B cell (primary cell): ENCODE measurements at regions not wholly inside any gene's neighbourhood (a gene's known extent, or its start where the extent isn't known, plus 50 kb on each side); places are given as distances from the start of the nearest gene placed in this dataset.

Experiments used
- ATAC-seq: fragments of 200-7000 bp; cut with Tn5 transposase; one replicate; pipeline ENCODE4 v1.10.0; 2021; ENCODE audit warnings: low read depth, mild to moderate bottlenecking, moderate number of reproducible peaks, moderate library complexity
- CTCF ChIA-PET: fragments of 350-600 bp; sonication (Branson Sonifier 250); formaldehyde crosslinking; loops from one replicate; lab custom pipeline; 2021; ENCODE audit warnings: antibody characterized with exemption, inconsistent platforms; lab: Charles Lee
- POLR2A ChIA-PET: fragments of 350-600 bp; sonication (Branson Sonifier 250); formaldehyde crosslinking; loops from one replicate; lab custom pipeline; 2021; ENCODE audit warnings: antibody characterized with exemption; lab: Charles Lee
- DNase-seq: peaks from one replicate; pipeline ENCODE4 v3.0.0; 2013
- H2AFZ ChIP-seq: 2 replicates; pipeline ENCODE4 v1.6.1; 2012; ENCODE audit warnings: mild to moderate bottlenecking, low read depth, low read length; ENCODE audit not compliant: insufficient read depth, poor library complexity, severe bottlenecking
- H3K27ac ChIP-seq, 2 donors: 1 replicate in 1 of 2; 2 replicates in 1 of 2; pipeline ENCODE4 v1.5.1; 2012 to 2013; ENCODE audit warnings: low read length in 2 of 2, mild to moderate bottlenecking in 2 of 2, moderate library complexity in 1 of 2
- H3K27me3 ChIP-seq, 4 experiments: fragments of 200-600 bp in 1 of 4; sonication (generic) in 1 of 4; replicated peaks in 1 of 4; 1 replicate in 2 of 4; 2 replicates in 2 of 4; pipeline versions ENCODE4 v1.6.1 to v1.7.0; 2013 to 2016; ENCODE audit warnings: low read length in 3 of 4, mild to moderate bottlenecking in 2 of 4, mixed read lengths in 1 of 4, moderate library complexity in 1 of 4; ENCODE audit not compliant: insufficient read depth in 4 of 4, control insufficient read depth in 3 of 4; ENCODE audit errors: control extremely low read depth in 1 of 4
- H3K36me3 ChIP-seq, 2 experiments: replicated peaks in 1 of 2; 1 replicate in 1 of 2; 2 replicates in 1 of 2; pipeline versions ENCODE4 v1.6.1 to v1.7.1; 2013; ENCODE audit warnings: low read length in 1 of 2; ENCODE audit not compliant: insufficient read depth in 2 of 2, control insufficient read depth in 1 of 2; ENCODE audit errors: control extremely low read depth in 1 of 2, extremely low read depth in 1 of 2
- H3K4me1 ChIP-seq, 2 donors: fragments of 200-600 bp in 1 of 2; sonication (generic) in 1 of 2; 1 replicate in 1 of 2; 2 replicates in 1 of 2; pipeline versions ENCODE4 v1.5.1 to v1.6.1; 2013 to 2017; ENCODE audit warnings: low read length in 2 of 2; ENCODE audit not compliant: control insufficient read depth in 2 of 2, insufficient read depth in 2 of 2
- H3K4me2 ChIP-seq: replicated peaks from 2 replicates; pipeline ENCODE3; 2012; ENCODE audit warnings: mild to moderate bottlenecking, low read depth, low read length; ENCODE audit not compliant: poor library complexity, severe bottlenecking
- H3K4me3 ChIP-seq, 5 experiments: fragments of 200-600 bp in 1 of 5; sonication (generic) in 1 of 5; 1 replicate in 3 of 5; 2 replicates in 2 of 5; pipeline versions ENCODE4 v1.5.1 to v1.7.0; 2011 to 2016; ENCODE audit warnings: low read length in 4 of 5, mild to moderate bottlenecking in 4 of 5, low read depth in 2 of 5, control low read depth in 1 of 5, moderate library complexity in 1 of 5; ENCODE audit not compliant: insufficient read depth in 1 of 5; ENCODE audit errors: control extremely low read depth in 1 of 5, extremely low read depth in 1 of 5
- H3K79me2 ChIP-seq: fragments of 200-600 bp; sonication (generic); one replicate; pipeline ENCODE4 v1.6.0; 2016; ENCODE audit warnings: low read length; ENCODE audit not compliant: control insufficient read depth, insufficient read depth
- H3K9ac ChIP-seq: fragments of 200-600 bp; sonication (generic); 2 replicates; pipeline ENCODE4 v1.6.1; 2017; ENCODE audit warnings: mild to moderate bottlenecking, low read length, moderate library complexity
- H3K9me3 ChIP-seq, 3 donors: one replicate each; pipeline versions ENCODE4 v1.6.1 to v1.7.1; 2013; ENCODE audit warnings: low read length in 2 of 3; ENCODE audit not compliant: control insufficient read depth in 2 of 3, insufficient read depth in 1 of 3; ENCODE audit errors: control extremely low read depth in 1 of 3
- H4K20me1 ChIP-seq: 2 replicates; pipeline ENCODE4 v1.6.0; 2012; ENCODE audit warnings: mild to moderate bottlenecking, low read length; ENCODE audit not compliant: insufficient read depth, control insufficient read depth, poor library complexity, severe bottlenecking
- H3K27ac Mint-ChIP-seq: one replicate; pipeline ENCODE4 v1.8.0; 2021; ENCODE audit warnings: mixed read lengths
- H3K27me3 Mint-ChIP-seq: one replicate; pipeline ENCODE4 v1.8.0; 2021; ENCODE audit warnings: mixed read lengths
- H3K4me1 Mint-ChIP-seq: one replicate; pipeline ENCODE4 v1.8.0; 2021; ENCODE audit warnings: mixed read lengths
- H3K4me3 Mint-ChIP-seq: one replicate; pipeline ENCODE4 v1.8.0; 2021; ENCODE audit warnings: mixed read lengths
- H3K9me3 Mint-ChIP-seq: one replicate; pipeline ENCODE4 v1.8.0; 2022; ENCODE audit warnings: mixed read lengths; ENCODE audit not compliant: insufficient read depth
- CTCF ChIP-seq: fragments of 200-600 bp; IDR thresholded peaks from one replicate; pipeline ENCODE4 v1.8.0; 2022; ENCODE audit warnings: antibody characterized with exemption, mild to moderate bottlenecking
- EZH2 ChIP-seq: IDR thresholded peaks from 2 replicates; pipeline ENCODE4 v1.6.1; 2012; ENCODE audit warnings: borderline replicate concordance, low read depth, mild to moderate bottlenecking, moderate library complexity, low read length; ENCODE audit not compliant: insufficient read depth, poor library complexity, severe bottlenecking
- WGBS: methylation state at CpG from one replicate; pipeline ENCODE4 v1.1.5; 2013; ENCODE audit warnings: missing lambda C conversion rate; ENCODE audit not compliant: insufficient coverage; 5-methylcytosine and 5-hydroxymethylcytosine counted together
- intact Hi-C: fragments of 100-400 bp; cut with micrococcal nuclease; formaldehyde crosslinking; loops from one replicate; pipeline ENCODE4 v1.10.0; 2022

GRCh38 chr4:22202975-22203710, 254.6 kb upstream of the KCNIP4 start:
- CTCF ChIA-PET, result no interaction called here
- H3K27ac ChIP-seq, result no peak overlapping the region
- ATAC-seq (no peak), DNase-seq (no peak)
- no peaks in the 10 kb centered on the region for H3K4me1 Mint-ChIP-seq
- H3K9me3 ChIP-seq, result no peaks in the 10 kb centered on the region
- no peak overlapping the region for H3K9ac ChIP-seq
- no peaks in the 10 kb centered on the region for H3K9me3 Mint-ChIP-seq
- H3K4me2 ChIP-seq, result no peak overlapping the region
- H3K36me3 ChIP-seq, result no peaks in the 10 kb centered on the region
- H3K4me3 Mint-ChIP-seq, result no peak overlapping the region
- no peak overlapping the region for H2AFZ ChIP-seq
- H3K27ac Mint-ChIP-seq, result no peak overlapping the region
- no peaks in the 10 kb centered on the region for H3K27me3 Mint-ChIP-seq
- WGBS, result 33% methylated on average over 1 of the region's 6 CpGs
- H3K27me3 ChIP-seq, result no peaks in the 10 kb centered on the region
- H3K4me3 ChIP-seq, result no peak overlapping the region
- intact Hi-C loops, result no loop called here
- H3K79me2 ChIP-seq, result no peaks in the 10 kb centered on the region
- H3K4me1 ChIP-seq, result no peaks in the 10 kb centered on the region
- H4K20me1 ChIP-seq, result no peaks in the 10 kb centered on the region
- POLR2A ChIA-PET, result no interaction called here
- TF ChIP-seq EZH2 (no peak), CTCF (no peak)

- no peaks in the 10 kb centered on the region for H3K79me2 ChIP-seq
- Mint-ChIP-seq H3K4me1 (no peaks in the 10 kb centered on the region), H3K9me3 (no peaks in the 10 kb centered on the region), H3K27me3 (no peaks in the 10 kb centered on the region), H3K27ac (no peak overlapping the region), H3K4me3 (no peak overlapping the region)
- H3K4me2 ChIP-seq, result no peak overlapping the region
- no peak for ATAC-seq
- H3K4me1 ChIP-seq, result no peaks in the 10 kb centered on the region
- no peak for DNase-seq
- H3K36me3 ChIP-seq, result no peaks in the 10 kb centered on the region
- no peaks in the 10 kb centered on the region for H3K9me3 ChIP-seq
- no peaks in the 10 kb centered on the region for H4K20me1 ChIP-seq
- H3K27me3 ChIP-seq, result no peaks in the 10 kb centered on the region
- no peak overlapping the region for H3K9ac ChIP-seq
- intact Hi-C loops, result no loop called here
- WGBS, result no CpG with 5 or more reads among the region's 4 CpGs
- H3K27ac ChIP-seq, result no peak overlapping the region
- POLR2A ChIA-PET, result no interaction called here
- CTCF ChIA-PET, result no interaction called here
- TF ChIP-seq CTCF (no peak), EZH2 (no peak)
- no peak overlapping the region for H3K4me3 ChIP-seq
- H2AFZ ChIP-seq, result no peak overlapping the region
These were observed 253.8 kb upstream of the KCNIP4 start for GRCh38 chr4:22202246-22202974.
